ENCODE measurements at regions not wholly inside any gene's neighbourhood (a gene's known extent, or its start where the extent isn't known, plus 50 kb on each side); places are given as distances from the start of the nearest gene placed in this dataset.

DNA sequence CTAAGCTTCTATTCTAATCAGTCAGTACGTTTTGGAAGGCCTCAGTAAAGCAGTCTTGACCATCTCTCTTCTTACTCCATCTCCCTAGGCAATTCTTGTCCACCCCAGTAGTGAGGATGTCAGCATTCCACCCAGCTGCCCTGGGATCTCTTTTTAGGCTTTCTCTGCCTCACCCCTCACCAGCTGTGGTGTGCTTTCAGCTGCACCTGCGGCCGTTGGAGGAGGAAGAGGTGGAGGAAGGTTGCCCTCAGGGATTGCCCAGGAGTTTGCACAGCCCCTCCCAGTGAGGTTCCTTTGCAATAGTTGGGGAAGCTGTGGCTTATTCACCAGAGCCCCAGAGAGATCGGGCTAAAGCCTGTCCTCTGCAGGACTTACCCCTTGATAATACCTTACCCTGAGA is 615.8 kb downstream of the BNC2 start:
- Histone ChIP-seq H3K27ac (no peak overlapping the region), H3K36me3 (no peaks in the 10 kb centered on the region), H3K4me3 (no peak overlapping the region), H3K9me3 (replicated peaks) (no peaks in the 10 kb centered on the region), H3K4me1 (replicated peaks) (peaks cover 4% of the 10 kb centered on the region), H3K27me3 (replicated peaks) (no peaks in the 10 kb centered on the region)
- DNase-seq (ENCODE audit: low read depth in 1 of 2, low spot score in 2 of 2): no peak

DNA sequence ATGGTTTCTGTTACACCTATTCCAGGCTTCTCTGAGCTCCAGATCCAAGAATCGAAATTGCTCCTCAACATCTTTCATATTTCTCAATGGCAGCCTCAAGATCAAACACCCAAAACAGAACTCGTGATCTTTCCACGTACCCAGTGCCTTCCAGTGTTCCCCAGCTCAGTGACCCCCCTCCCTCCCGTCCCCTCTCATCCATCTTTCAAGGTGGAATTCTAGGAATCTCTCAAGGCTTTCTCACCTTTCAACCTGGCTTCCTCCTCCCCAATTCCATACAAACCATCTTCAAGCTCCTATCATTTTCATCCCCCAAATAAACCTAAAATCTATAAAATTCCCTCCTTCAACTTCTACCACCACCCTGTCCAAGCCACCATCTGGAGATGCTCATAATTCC is 615.3 kb downstream of the BNC2 start:
- Histone ChIP-seq H3K4me3 (no peak overlapping the region), H3K27me3 (replicated peaks) (no peaks in the 10 kb centered on the region), H3K27ac (no peak overlapping the region), H3K9me3 (replicated peaks) (no peaks in the 10 kb centered on the region), H3K4me1 (replicated peaks) (peaks cover 4% of the 10 kb centered on the region), H3K36me3 (no peaks in the 10 kb centered on the region)
- DNase-seq (ENCODE audit: low read depth in 1 of 2, low spot score in 2 of 2): no peak

DNA sequence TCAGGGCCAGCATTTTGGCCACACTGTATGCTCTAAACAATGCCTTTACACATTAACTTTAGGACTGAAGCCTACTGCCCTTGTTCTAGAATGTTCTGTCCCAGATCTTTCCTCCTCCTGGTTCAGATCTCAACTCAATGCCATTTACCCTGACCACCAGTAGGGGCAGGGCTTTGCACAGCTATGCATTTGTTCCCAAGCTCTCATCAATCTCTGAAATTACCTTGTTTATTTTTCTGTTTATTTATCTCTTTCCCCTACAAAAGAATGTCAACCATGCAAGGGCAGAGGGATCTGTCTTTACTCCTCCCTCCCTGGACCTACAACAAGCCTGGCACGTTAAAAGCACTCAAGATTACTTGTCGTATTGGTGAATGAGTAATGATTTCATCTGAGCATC is 612.9 kb downstream of the BNC2 start:
- peak; percentile 41 to 49 for DNase-seq (ENCODE audit: low read depth in 1 of 2, low spot score in 2 of 2)
- no peaks in the 10 kb centered on the region for H3K27me3 ChIP-seq (replicated peaks)
- peaks cover 6% of the 10 kb centered on the region for H3K4me1 ChIP-seq (replicated peaks)
- no peaks in the 10 kb centered on the region for H3K36me3 ChIP-seq
- H3K4me3 ChIP-seq: no peak overlapping the region
- H3K9me3 ChIP-seq (replicated peaks): no peaks in the 10 kb centered on the region
- H3K27ac ChIP-seq: no peak overlapping the region

DNA sequence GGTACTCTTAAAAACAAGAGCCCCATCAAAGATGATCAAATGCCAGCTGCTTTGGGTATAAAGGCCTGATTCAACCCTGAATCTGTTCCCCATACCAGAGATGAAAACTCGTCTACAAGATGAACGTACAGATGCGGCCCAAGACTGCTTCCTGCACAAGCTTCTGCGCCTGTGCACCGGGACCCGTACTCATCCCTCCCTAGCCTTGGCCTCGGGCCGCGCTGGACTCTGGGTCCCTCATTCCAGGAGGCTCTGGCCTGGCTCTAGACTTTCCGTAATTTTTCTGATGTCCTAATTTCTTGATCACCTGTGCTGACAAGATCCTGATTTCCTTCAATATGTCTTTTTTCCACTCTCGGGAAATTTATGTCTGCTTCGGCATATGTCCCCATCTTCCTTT is 612.3 kb downstream of the BNC2 start:
- Histone ChIP-seq H3K36me3 (no peaks in the 10 kb centered on the region), H3K9me3 (replicated peaks) (no peaks in the 10 kb centered on the region), H3K4me1 (replicated peaks) (peaks cover 10% of the 10 kb centered on the region), H3K4me3 (no peak overlapping the region), H3K27ac (no peak overlapping the region), H3K27me3 (replicated peaks) (no peaks in the 10 kb centered on the region)
- no peak for DNase-seq (ENCODE audit: low read depth in 1 of 2, low spot score in 2 of 2)

DNA sequence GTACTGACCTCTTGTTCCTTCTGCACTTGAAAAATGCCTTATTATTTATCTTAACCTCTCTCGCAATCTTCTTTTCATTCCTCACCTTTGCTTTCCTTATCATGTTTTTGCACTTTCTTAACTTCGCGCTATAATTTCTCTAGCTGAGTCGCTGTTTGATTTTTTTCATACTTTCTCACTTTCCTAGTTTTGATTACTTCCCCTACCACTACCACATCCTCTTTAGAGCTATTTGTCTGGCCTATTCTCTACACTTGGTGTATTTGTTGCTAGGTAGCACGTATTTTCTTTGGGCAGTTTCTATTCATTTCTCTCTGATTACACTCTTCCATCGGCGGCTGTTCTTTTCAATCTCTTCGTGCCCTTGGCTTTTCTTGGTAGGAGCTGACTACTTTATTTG is 611.8 kb downstream of the BNC2 start:
- peaks cover 10% of the 10 kb centered on the region for H3K4me1 ChIP-seq (replicated peaks)
- no peaks in the 10 kb centered on the region for H3K27me3 ChIP-seq (replicated peaks)
- no peak overlapping the region for H3K27ac ChIP-seq
- DNase-seq (ENCODE audit: low read depth in 1 of 2, low spot score in 2 of 2): no peak
- H3K4me3 ChIP-seq: no peak overlapping the region
- no peaks in the 10 kb centered on the region for H3K36me3 ChIP-seq
- H3K9me3 ChIP-seq (replicated peaks): no peaks in the 10 kb centered on the region

DNA sequence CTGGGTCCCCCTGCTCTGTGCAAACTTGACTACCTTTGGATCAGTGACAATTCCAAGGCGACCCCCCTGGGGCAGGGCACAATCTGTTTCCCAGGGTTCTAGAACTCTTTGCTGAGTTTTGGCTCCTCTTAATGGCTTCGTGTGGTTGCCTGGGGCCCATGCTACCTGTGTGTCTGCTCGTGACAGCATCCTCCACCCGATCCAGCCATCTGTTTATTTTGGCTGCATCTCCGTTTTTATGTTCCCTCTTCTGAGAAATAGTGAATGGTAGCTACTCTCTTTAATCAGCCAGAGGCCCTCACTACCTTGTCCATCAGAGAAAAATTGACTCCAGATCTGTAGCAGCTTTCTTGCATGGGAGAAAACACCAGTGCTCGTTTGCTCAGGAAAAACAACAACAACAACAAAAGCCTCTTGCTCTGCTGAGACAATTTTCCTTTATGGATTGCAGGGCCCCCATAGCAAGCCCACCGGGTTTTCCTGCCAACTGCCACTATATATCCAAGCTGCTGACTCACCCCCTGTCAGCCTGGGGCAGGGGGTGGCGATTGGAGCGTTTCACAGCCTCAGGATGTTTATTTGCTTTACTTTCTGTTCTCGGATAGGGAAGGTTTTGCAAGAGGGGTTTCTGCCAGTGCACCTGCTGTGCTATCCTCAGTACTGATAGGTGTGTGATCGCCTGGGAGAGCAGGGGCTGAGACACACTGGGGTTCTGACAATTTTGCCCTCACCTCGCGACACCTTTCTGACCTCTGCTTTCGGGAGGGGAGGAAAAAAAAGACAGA is 607.8 kb downstream of the BNC2 start:
- DNase-seq (ENCODE audit: low read depth in 1 of 2, low spot score in 2 of 2): peak in 1 of 2 experiments; percentile 24

DNA sequence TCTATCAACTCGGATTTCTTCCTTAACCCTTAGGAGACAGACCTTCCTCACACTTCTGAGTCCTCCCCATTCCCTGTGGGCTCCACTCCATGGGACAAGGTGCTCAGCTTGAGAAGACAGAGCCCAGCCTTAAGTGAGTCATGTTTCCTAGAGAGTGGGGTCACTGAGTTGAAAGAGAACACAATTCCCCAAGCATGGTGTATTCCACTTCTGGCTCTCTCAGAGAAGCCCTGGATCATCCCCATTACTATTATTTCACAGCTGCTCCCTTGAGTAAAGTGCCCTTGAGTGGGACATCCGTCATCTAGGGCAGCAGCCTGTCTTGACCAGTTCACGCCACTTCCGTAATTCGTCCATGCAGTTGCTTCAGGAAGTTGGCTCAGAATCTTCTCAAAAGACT is 604.8 kb downstream of the BNC2 start:
- H3K9me3 ChIP-seq (replicated peaks): no peaks in the 10 kb centered on the region
- H3K4me1 ChIP-seq (replicated peaks): peaks cover 18% of the 10 kb centered on the region
- H3K27ac ChIP-seq: no peak overlapping the region
- no peak for DNase-seq (ENCODE audit: low read depth in 1 of 2, low spot score in 2 of 2)
- H3K27me3 ChIP-seq (replicated peaks): no peaks in the 10 kb centered on the region
- H3K36me3 ChIP-seq: no peaks in the 10 kb centered on the region
- no peak overlapping the region for H3K4me3 ChIP-seq

More for the DNA sequence above, 607.8 kb downstream of the BNC2 start:
- Histone ChIP-seq H3K27ac (no peak overlapping the region), H3K4me1 (replicated peaks) (peaks cover 17% of the 10 kb centered on the region), H3K9me3 (replicated peaks) (no peaks in the 10 kb centered on the region), H3K4me3 (no peak overlapping the region), H3K27me3 (replicated peaks) (no peaks in the 10 kb centered on the region), H3K36me3 (no peaks in the 10 kb centered on the region)

DNA sequence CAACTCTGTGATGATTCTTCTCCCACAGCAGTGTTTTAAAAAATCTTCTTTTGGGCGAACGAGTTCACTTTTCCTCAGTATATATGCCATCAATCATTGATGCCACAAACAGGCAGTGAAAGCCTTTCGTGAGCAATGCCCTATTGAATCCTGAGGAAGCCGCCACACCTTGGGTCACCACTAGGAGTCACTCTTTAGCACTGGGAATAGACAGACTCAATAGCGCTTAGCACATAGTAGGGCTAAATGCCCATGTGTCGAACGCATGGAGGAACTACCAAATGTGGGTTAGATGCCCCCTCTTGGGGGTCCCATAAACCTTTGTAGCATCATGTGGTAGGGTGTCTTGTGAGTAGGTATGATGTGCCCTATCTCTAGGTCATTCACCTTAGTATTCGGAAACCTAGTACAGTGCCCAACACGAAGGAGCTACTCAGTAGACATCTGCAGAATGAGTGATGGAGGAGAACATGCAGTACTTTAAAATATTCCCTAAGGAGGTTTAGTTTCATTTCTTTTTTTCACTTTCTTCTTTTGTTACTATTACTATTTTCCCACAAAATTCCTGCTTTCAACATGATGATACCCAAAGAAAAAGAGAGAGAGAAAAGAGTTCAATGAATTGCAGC is 603.7 kb downstream of the BNC2 start:
- H3K9me3 ChIP-seq (replicated peaks): no peaks in the 10 kb centered on the region
- H3K4me1 ChIP-seq (replicated peaks): peaks cover 18% of the 10 kb centered on the region
- H3K4me3 ChIP-seq: peak overlapping the region; percentile 30
- no peak overlapping the region for H3K27ac ChIP-seq
- DNase-seq (ENCODE audit: low read depth in 1 of 2, low spot score in 2 of 2): no peak
- H3K36me3 ChIP-seq: no peaks in the 10 kb centered on the region
- no peaks in the 10 kb centered on the region for H3K27me3 ChIP-seq (replicated peaks)

DNA sequence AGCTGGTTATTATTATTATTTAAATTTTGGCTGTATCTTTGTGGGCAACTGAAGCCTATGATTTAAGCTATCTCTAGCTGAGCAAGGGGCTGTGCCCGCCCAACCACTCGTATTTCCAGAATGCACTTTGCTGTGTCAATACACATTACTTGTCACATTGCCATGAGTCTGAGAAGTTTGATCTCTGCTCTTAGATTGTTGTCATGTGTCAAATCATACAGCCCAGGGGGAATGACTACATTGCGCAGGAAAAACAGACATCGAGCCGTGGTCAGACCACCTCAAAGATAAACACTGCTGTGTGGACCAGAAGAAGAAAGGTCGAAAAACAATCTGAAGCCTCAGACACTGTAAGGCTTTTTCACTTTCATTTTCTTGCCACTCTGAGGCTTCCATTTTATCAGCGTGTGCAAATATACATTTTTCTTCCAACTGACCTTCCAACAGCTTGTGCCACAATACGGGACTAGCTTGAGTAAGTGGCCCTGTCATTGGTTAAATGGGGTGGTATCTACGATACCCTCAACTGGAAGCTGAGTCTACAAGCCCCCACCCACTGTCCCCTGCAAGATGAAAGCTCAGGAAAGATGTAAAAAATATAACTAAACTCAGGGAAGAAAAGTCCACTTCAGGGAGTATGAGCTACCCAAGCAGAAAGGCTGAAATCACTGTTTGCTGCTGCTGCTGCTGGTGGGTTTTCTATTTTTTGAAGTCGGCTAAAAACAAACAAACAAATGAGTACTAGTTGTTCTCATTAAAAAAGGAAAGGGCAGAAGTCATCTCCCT is 603.0 kb downstream of the BNC2 start:
- no peaks in the 10 kb centered on the region for H3K9me3 ChIP-seq (replicated peaks)
- no peaks in the 10 kb centered on the region for H3K27me3 ChIP-seq (replicated peaks)
- peak in 1 of 2 experiments; percentile 39 for DNase-seq (ENCODE audit: low read depth in 1 of 2, low spot score in 2 of 2)
- H3K4me3 ChIP-seq: peak overlapping the region; percentile 30
- H3K27ac ChIP-seq: 0 out of 2 replicates have a peak overlapping the region, but pooled peaks have one; percentile 31
- H3K36me3 ChIP-seq: no peaks in the 10 kb centered on the region
- peaks cover 17% of the 10 kb centered on the region for H3K4me1 ChIP-seq (replicated peaks)

DNA sequence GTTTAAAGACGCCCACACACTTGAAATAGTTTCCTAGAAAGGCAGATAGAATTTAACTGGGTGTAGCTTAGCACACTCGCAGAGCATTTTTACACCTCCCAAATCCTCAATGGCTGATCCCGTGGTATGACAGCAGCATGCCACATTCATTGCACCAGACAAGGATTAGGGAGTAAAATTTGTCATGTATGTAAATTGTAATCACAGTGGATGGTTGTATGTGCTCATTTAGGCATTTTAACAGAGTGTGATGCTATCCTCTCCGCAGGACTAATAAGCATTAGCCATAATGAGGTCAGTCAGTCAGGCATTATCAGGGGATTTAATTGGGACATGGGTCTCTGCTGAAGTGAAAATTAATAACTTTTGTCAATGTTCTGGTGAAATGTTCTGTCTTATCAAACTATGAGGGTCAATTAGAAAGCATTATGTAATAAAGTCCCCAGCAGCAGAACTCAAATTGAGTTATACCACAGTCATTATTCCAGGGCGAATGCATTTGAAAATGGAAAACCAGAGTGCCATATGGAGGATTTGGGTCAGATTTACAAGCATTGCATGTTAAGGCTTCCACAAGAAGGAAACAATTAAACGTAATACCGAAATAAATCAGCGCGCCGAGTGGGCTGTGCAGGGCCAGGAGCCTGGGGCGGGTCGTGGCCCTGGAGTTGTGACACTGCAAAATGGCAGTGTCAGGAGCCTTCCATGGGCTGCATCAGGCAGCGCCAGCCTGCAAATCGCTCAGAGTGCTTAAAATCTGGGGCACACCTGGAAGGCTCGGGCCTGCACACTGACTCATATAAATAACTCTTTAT is 602.2 kb downstream of the BNC2 start:
- no peak for DNase-seq (ENCODE audit: low read depth in 1 of 2, low spot score in 2 of 2)
- Histone ChIP-seq H3K4me1 (replicated peaks) (peaks cover 12% of the 10 kb centered on the region), H3K27me3 (replicated peaks) (no peaks in the 10 kb centered on the region), H3K9me3 (replicated peaks) (no peaks in the 10 kb centered on the region), H3K27ac (0 out of 2 replicates have a peak overlapping the region, but pooled peaks have one; percentile 31), H3K4me3 (peak overlapping the region; percentile 30), H3K36me3 (no peaks in the 10 kb centered on the region)

DNA sequence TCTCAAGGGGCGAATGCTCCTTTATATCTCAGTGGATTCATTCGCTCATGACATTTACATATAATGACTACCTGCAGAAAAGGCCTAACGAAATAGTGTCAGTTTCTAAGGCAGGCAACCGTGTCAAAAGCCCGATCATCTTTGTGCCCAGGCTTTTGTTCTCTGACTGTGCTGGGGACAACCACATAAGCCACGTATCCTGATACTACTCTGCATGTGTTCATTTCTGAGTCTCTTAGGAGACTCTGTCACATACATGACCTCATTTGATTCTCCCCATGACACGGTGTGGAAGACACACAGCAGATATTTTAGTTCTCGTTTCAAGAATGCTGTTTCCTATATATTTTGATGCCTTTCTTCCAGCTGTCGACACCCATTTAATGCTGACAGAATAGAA is 598.5 kb downstream of the BNC2 start:
- no peak overlapping the region for H3K4me3 ChIP-seq
- H3K27ac ChIP-seq: no peak overlapping the region
- H3K4me1 ChIP-seq (replicated peaks): peaks cover 9% of the 10 kb centered on the region
- H3K27me3 ChIP-seq (replicated peaks): no peaks in the 10 kb centered on the region
- H3K36me3 ChIP-seq: no peaks in the 10 kb centered on the region
- no peak for DNase-seq (ENCODE audit: low read depth in 1 of 2, low spot score in 2 of 2)
- H3K9me3 ChIP-seq (replicated peaks): no peaks in the 10 kb centered on the region

DNA sequence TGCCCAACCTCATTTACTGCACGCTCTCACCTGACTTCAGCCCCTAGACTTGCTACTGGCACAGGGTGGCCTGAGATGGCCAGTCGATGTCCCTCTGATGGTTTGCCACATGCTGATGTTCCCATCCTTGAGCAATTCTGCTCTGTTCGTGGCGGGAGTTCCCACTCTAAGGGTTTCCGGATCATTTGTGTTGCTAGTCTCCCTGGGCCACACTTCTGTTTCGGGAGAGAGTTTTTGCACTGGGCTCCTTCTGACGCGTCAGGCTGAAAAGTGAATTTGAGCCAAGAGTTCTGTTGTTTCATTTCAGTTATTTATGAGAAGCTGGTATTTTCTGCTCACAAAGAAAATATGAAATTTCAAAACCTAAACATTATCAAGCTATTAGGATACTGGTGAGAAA is 597.7 kb downstream of the BNC2 start:
- Histone ChIP-seq H3K9me3 (replicated peaks) (no peaks in the 10 kb centered on the region), H3K27me3 (replicated peaks) (no peaks in the 10 kb centered on the region), H3K4me1 (replicated peaks) (peaks cover 5% of the 10 kb centered on the region), H3K4me3 (no peak overlapping the region), H3K36me3 (no peaks in the 10 kb centered on the region), H3K27ac (no peak overlapping the region)
- no peak for DNase-seq (ENCODE audit: low read depth in 1 of 2, low spot score in 2 of 2)

DNA sequence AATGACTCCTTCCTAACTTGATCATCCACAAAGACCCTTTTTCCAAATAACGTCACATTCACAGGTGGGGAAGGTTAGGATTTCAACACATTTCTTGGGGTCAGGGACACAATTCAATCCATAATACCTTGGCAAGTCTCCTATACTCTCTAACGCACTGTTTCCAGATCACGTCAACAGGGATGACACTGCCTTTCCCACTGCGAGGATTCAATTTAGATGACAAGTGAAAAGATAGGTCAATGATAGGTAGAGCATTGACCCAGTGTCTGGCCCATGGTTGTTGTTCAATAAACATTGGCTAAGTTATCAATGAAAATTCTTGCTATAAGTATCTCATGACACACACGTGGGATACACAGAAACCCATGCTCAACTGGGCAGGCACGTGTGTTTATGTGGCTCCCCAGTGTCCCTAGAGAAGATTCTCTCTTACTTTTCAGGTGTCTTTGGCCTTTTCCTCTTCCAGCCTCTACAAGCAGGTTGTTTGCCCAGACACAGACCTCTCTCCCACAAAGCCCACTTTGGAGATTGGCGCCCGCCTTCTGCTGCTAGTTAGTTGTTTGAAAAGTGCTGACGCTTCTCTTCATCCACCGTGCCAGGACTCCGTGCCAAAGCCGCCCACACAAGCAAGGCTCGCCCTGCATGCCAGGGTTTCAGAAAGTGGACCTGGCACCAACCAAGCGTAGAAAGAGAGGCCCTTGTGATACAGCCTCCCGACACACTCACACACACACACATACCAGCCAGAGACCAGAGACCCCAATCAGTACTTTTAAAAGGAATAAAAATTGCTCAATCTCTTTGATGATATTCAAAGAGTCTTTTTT is 594.5 kb downstream of the BNC2 start:
- no peak for DNase-seq (ENCODE audit: low read depth in 1 of 2, low spot score in 2 of 2)
- Histone ChIP-seq H3K9me3 (replicated peaks) (no peaks in the 10 kb centered on the region), H3K27me3 (replicated peaks) (no peaks in the 10 kb centered on the region), H3K4me1 (replicated peaks) (no peaks in the 10 kb centered on the region), H3K4me3 (no peak overlapping the region), H3K27ac (no peak overlapping the region), H3K36me3 (no peaks in the 10 kb centered on the region)

Measured in SJSA1 (cell line).